Stimulated activated CD8-positive, alpha-beta memory T cell treated with anti-CD3 and anti-CD28 coated beads, Interleukin-4, amount 100 ng/mL, for 24 hours (primary cell): ENCODE measurements at regions not wholly inside any gene's neighbourhood (a gene's known extent, or its start where the extent isn't known, plus 50 kb on each side); places are given as distances from the start of the nearest gene placed in this dataset.
"Not testable (repeated sequence)": the region's sequence is repeated elsewhere in the genome, so short reads cannot be mapped to it uniquely, and the experiment has no call there.

Source experiments
- DNase-seq: peaks from one replicate; pipeline ENCODE4 v3.0.0-alpha.2; 2020; ENCODE audit warnings: low read depth

DNA sequence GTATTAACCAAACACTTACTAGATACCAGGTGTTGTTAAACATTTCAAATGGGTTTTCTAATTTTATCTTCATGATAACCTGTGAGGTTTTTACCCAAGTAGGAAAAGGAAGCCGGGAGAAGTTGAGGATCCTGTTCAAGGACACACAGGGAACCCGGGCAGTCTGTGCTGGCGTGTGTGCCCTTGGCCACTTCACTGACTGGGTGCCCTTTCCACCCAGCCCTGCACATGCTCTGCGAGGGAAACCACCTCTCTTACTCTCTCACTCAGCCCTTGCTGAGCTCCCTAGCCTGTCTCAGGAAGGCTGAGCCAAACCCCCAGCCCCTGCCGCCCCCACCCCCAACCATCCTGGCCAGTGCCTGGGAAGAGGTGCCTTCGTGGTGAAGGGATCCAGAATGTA, 51.8 kb downstream of the TEX44 start:
- DNase-seq = no peak

- no peak for DNase-seq
Measured at GRCh38 chr2:231646476-231646875, 53.8 kb downstream of the TEX44 start.

DNA sequence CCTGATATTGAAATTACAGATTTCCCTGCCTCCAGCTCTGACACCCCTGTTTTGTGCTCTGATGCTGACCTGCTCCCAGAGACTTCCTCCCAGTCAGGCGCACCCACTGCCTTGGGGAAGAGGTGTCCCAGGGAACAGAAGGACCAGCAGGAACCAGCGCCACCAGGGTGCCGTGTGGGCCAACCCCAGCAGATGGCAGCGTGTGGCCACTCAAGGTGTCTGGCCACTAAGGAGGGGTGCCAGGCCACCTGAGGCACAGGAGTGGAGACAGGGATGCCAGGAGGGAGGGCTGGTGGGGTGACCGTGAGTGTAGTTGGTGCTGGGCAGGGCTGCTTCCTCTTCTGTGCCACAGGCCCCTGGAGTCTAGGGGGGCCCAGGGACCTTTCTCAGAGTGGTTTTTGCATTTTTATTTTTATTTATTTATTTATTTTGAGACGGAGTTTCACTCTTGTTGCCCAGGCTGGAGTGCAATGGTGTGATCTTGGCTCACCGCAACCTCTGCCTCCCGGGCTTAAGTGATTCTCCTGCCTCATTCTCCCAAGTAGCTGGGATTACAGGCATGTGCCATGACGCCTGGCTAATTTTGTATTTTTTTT, 56.0 kb downstream of the TEX44 start:
- peak; percentile 43 for DNase-seq

DNA sequence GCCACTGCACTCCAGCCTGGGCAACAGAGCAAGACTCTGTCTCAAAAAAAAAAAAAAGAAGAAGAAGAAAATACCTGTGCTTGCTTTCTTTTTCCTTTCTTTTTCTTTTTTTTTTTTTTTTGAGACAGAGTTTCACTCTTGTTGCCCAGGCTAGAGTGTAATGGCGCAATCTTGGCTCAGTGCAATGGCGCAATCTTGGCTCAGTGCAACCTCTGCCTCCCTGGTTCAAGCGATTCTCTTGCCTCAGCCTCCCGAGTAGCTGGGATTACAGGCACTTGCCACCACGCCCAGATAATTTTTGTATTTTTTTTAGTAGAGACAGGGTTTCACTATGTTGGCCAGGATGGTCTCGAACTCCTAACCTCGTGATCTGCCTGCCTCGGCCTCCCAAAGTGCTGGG, 56.8 kb upstream of the PTMA start:
- DNase-seq = not testable (repeated sequence)

DNA sequence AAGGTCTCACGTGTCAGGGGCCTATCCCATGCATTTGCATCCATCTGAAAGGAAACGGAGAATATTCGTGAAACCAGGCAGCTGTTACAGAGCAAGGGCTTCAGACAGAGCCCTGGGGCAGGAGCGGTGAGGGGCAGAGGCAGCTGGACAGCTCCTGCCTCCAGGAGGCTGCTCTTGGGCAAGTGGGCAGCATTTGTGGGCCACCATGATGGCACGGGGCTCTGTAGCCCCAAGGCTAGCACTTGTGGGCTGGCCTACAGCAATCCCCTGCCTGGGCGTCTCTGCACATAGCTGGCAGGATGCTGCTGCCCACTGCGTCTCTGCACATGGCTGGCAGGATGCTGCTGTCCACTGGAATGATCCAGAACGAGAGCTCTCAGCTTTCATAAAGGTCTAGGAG, 52.8 kb upstream of the PTMA start:
- no peak for DNase-seq

DNA sequence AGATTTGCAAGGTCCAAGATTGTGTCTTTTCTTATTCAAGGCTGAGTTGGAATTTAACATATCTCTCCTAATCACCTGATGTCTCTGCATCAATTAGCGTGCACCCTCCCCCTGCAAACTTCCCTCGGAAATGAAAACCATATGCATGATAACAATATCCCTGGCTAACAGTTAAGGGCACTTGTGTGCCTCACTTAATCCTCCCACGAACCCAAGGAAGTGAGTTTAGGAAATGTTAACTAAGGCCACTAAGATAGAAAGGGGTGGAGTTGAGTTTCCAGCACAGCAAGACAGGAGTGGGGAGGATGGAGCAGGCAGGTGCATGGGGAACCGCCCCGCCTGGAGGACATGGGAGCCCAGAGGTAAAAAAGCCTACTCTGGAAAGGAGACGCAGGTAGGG, 52.4 kb upstream of the PTMA start:
- DNase-seq = no peak
